Neuron (in vitro differentiated cells): ENCODE measurements at regions not wholly inside any gene's neighbourhood (a gene's known extent, or its start where the extent isn't known, plus 50 kb on each side); places are given as distances from the start of the nearest gene placed in this dataset.
"Not testable (repeated sequence)": the region's sequence is repeated elsewhere in the genome, so short reads cannot be mapped to it uniquely, and the experiment has no call there.

Source experiments
- H2AFZ ChIP-seq: one replicate; pipeline ENCODE4 v1.6.1; 2013; ENCODE audit warnings: low read depth, mild to moderate bottlenecking, inconsistent platforms, low read length, moderate library complexity
- H3K27me3 ChIP-seq: one replicate; pipeline ENCODE4 v1.6.1; 2013; ENCODE audit warnings: low read length; ENCODE audit not compliant: insufficient read depth
- H3K36me3 ChIP-seq: one replicate; pipeline ENCODE4 v1.6.1; 2013; ENCODE audit warnings: low read length; ENCODE audit not compliant: insufficient read depth
- H3K4me1 ChIP-seq: one replicate; pipeline ENCODE4 v1.6.1; 2013; ENCODE audit warnings: low read length; ENCODE audit not compliant: insufficient read depth
- H3K4me3 ChIP-seq: 2 replicates; pipeline ENCODE4 v1.5.1; 2013; ENCODE audit warnings: mild to moderate bottlenecking, low read length, moderate library complexity
- H3K9me3 ChIP-seq: one replicate; pipeline ENCODE4 v1.6.1; 2013; ENCODE audit warnings: low read length

DNA sequence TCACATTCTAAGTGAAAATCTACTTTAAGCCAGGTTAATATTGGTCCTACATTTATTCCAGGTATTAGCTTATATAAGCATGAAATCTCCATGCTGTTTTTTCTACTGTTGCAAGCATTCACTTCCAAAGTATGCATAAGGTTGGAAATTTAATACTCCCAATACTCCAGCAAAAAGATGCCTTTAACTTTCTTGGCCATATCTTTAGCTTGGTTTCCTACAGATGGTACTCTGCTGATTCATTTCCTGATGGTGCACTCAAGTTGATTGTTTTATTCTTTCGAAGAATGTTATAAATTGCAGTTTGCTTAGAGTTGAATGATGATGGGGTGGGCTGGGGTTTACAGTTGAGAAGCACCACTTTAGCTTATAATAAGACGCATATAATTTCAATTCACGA is 330.2 kb downstream of the PTTG2 start:
- peaks cover 13% of the 10 kb centered on the region for H3K4me1 ChIP-seq
- no peaks in the 10 kb centered on the region for H3K36me3 ChIP-seq
- no peak overlapping the region for H2AFZ ChIP-seq
- no peaks in the 10 kb centered on the region for H3K27me3 ChIP-seq
- H3K4me3 ChIP-seq = no peak overlapping the region
- H3K9me3 ChIP-seq = peaks cover 1% of the 10 kb centered on the region

GRCh38 chr4:38290914-38291313 is 330.7 kb downstream of the PTTG2 start:
- no peak overlapping the region for H3K4me3 ChIP-seq
- H2AFZ ChIP-seq = no peak overlapping the region
- H3K27me3 ChIP-seq = no peaks in the 10 kb centered on the region
- peaks cover 13% of the 10 kb centered on the region for H3K4me1 ChIP-seq
- H3K36me3 ChIP-seq = no peaks in the 10 kb centered on the region
- H3K9me3 ChIP-seq = peaks cover 1% of the 10 kb centered on the region

DNA sequence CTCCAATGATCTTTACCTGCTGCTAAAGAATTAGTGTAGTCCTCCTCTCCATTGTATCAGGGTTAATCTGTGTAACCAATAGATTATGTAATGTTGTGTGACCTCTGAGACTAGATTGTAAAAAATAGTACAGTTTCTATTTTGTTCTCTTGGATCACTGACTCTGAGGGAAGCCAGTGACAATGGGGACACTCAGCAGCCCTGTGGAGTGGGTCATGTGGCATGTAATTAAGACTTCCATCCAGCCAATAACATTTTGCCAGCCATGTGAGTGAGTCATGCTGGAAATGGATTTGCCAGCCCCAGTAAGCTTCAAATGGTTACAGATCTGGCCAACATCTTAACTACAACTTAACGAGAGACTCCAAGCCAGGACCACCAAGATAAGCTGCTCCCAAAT is 332.3 kb downstream of the PTTG2 start:
- Histone ChIP-seq H2AFZ (no peak overlapping the region), H3K27me3 (no peaks in the 10 kb centered on the region), H3K36me3 (no peaks in the 10 kb centered on the region), H3K4me3 (no peak overlapping the region), H3K4me1 (peaks cover 7% of the 10 kb centered on the region), H3K9me3 (peaks cover 1% of the 10 kb centered on the region)

GRCh38 chr4:38294238-38294637 is 334.0 kb downstream of the PTTG2 start:
- Histone ChIP-seq H3K4me3 (no peak overlapping the region), H2AFZ (no peak overlapping the region), H3K9me3 (peaks cover 4% of the 10 kb centered on the region)

GRCh38 chr4:38297061-38297460 is 336.9 kb downstream of the PTTG2 start:
- no peaks in the 10 kb centered on the region for H3K27me3 ChIP-seq
- no peak overlapping the region for H2AFZ ChIP-seq
- no peaks in the 10 kb centered on the region for H3K4me1 ChIP-seq
- H3K9me3 ChIP-seq = peaks cover 4% of the 10 kb centered on the region
- no peaks in the 10 kb centered on the region for H3K36me3 ChIP-seq
- H3K4me3 ChIP-seq = no peak overlapping the region

More at GRCh38 chr4:38294238-38294637, 334.0 kb downstream of the PTTG2 start:
- no peaks in the 10 kb centered on the region for H3K4me1 ChIP-seq
- H3K27me3 ChIP-seq = no peaks in the 10 kb centered on the region
- H3K36me3 ChIP-seq = no peaks in the 10 kb centered on the region

- H3K4me3 ChIP-seq = no peak overlapping the region
- H3K27me3 ChIP-seq = no peaks in the 10 kb centered on the region
- no peaks in the 10 kb centered on the region for H3K4me1 ChIP-seq
- H2AFZ ChIP-seq = no peak overlapping the region
- peaks cover 5% of the 10 kb centered on the region for H3K9me3 ChIP-seq
- H3K36me3 ChIP-seq = no peaks in the 10 kb centered on the region
Observed at GRCh38 chr4:38298868-38299713, 338.9 kb downstream of the PTTG2 start.

- Histone ChIP-seq H3K27me3 (no peaks in the 10 kb centered on the region), H3K4me3 (no peak overlapping the region), H2AFZ (no peak overlapping the region), H3K9me3 (peaks cover 5% of the 10 kb centered on the region), H3K4me1 (no peaks in the 10 kb centered on the region), H3K36me3 (no peaks in the 10 kb centered on the region)
Observed at GRCh38 chr4:38302910-38303309, 342.7 kb downstream of the PTTG2 start.

DNA sequence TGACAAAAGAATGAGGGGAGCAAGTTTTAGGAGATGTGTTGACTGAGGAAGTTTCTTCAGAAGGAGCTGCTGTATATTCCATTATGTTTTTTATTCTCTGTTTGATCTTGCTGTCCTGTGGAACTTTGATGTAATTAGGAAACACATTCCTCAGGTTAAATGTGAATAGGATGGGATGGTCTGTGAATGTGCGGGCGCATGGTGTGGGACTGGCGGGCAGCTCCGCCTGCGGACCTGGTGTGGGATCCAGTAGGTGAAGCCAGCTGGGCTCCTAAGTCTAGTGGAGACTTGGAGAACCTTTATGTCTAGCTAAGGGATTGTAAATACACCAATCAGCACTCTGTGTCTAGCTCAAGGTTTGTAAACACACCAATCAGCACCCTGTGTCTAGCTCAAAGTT is 344.3 kb downstream of the PTTG2 start:
- H2AFZ ChIP-seq, H3K4me3 ChIP-seq, H3K4me1 ChIP-seq, H3K36me3 ChIP-seq, H3K27me3 ChIP-seq, H3K9me3 ChIP-seq: not testable (repeated sequence)

- Histone ChIP-seq H3K9me3 (peaks cover 3% of the 10 kb centered on the region), H2AFZ (no peak overlapping the region), H3K4me1 (no peaks in the 10 kb centered on the region), H3K4me3 (no peak overlapping the region), H3K27me3 (no peaks in the 10 kb centered on the region), H3K36me3 (no peaks in the 10 kb centered on the region)
Observed at GRCh38 chr4:38306482-38307071, 346.4 kb downstream of the PTTG2 start.

- H3K9me3 ChIP-seq = no peaks in the 10 kb centered on the region
- no peak overlapping the region for H2AFZ ChIP-seq
- H3K36me3 ChIP-seq = no peaks in the 10 kb centered on the region
- H3K4me1 ChIP-seq = no peaks in the 10 kb centered on the region
- H3K27me3 ChIP-seq = no peaks in the 10 kb centered on the region
- H3K4me3 ChIP-seq = no peak overlapping the region
Observed at GRCh38 chr4:38308728-38309311, 348.6 kb downstream of the PTTG2 start.

DNA sequence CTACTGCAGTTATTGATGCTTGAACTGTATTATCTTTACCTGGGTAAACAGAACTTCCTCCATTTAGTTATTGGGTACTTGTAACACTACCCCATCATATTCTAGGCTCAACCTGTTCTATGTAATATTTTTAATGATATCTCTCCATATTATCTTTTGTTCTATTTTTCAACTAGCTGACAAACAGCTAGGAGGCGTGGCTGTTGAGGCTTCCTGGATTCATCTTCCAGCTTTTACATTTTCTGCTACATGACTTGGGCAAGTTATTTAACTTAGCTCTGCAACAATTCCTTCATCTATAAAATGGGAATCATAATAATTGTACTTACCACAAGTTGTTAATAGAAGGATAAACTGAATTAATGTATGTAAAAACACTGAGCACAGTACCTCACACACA is 349.3 kb downstream of the PTTG2 start:
- no peaks in the 10 kb centered on the region for H3K4me1 ChIP-seq
- H3K27me3 ChIP-seq = no peaks in the 10 kb centered on the region
- H3K36me3 ChIP-seq = no peaks in the 10 kb centered on the region
- H2AFZ ChIP-seq = no peak overlapping the region
- H3K9me3 ChIP-seq = no peaks in the 10 kb centered on the region
- no peak overlapping the region for H3K4me3 ChIP-seq

DNA sequence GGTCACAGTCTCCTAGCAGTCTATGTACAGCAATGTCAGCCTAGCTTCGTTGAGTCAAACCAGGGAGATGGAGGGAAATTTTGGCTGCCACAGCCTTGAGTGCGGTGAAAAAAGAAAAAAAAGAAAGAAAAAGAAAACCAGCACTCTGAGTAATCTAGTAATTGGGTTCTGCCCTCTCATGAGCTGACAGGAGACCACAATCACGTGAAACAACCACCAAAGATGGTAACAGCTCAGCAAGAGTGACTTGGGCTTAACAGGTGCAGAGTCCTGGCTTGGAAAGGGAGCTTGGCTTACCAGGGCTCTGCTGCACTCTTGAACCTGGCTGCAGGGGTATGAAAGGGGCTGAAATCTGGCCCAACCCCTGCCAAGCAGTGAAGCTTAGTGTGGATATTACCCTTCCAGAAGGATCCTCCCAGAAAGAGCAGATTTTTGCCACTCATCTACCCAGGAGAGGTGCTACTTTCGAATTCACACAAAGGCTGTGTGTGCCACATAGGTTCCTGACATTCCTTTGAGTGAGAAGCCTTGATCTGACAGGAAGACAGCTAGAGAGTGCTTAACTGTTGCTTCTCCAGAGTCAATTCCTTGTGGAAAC is 350.3 kb downstream of the PTTG2 start:
- Histone ChIP-seq H3K36me3 (no peaks in the 10 kb centered on the region), H3K4me3 (no peak overlapping the region), H3K4me1 (no peaks in the 10 kb centered on the region), H2AFZ (no peak overlapping the region), H3K9me3 (no peaks in the 10 kb centered on the region), H3K27me3 (no peaks in the 10 kb centered on the region)

- H3K27me3 ChIP-seq = no peaks in the 10 kb centered on the region
- no peak overlapping the region for H3K4me3 ChIP-seq
- no peaks in the 10 kb centered on the region for H3K9me3 ChIP-seq
- H2AFZ ChIP-seq = no peak overlapping the region
- H3K36me3 ChIP-seq = no peaks in the 10 kb centered on the region
- H3K4me1 ChIP-seq = no peaks in the 10 kb centered on the region
Observed at GRCh38 chr4:38311495-38312126, 351.4 kb downstream of the PTTG2 start.
